NT2/D1 (cell line): ENCODE measurements at regions not wholly inside any gene's neighbourhood (a gene's known extent, or its start where the extent isn't known, plus 50 kb on each side); places are given as distances from the start of the nearest gene placed in this dataset.

ENCODE experiments used
- DNase-seq: peaks from one replicate; pipeline ENCODE4 v3.0.0-alpha.2; 2011; ENCODE audit warnings: low read depth, low spot score
- H3K27me3 ChIP-seq: 2 replicates; pipeline ENCODE4 v1.6.0; 2011; ENCODE audit warnings: mild to moderate bottlenecking; ENCODE audit not compliant: insufficient read length, insufficient read depth
- H3K36me3 ChIP-seq: 2 replicates; pipeline ENCODE4 v1.6.1; 2011; ENCODE audit warnings: mild to moderate bottlenecking, low read length, mixed read lengths; ENCODE audit not compliant: insufficient read depth, insufficient read length
- H3K4me1 ChIP-seq: 2 replicates; pipeline ENCODE4 v1.5.1; 2011; ENCODE audit not compliant: insufficient read depth, insufficient read length
- H3K4me3 ChIP-seq: 2 replicates; pipeline ENCODE4 v1.5.1; 2011; ENCODE audit warnings: low read depth; ENCODE audit not compliant: insufficient read length
- H3K9ac ChIP-seq: 2 replicates; pipeline ENCODE4 v1.6.0; 2011; ENCODE audit warnings: low read depth; ENCODE audit not compliant: insufficient read length
- H3K9me3 ChIP-seq: 2 replicates; pipeline ENCODE4 v1.5.1; 2011; ENCODE audit warnings: mild to moderate bottlenecking, low read length; ENCODE audit not compliant: insufficient read depth
- SUZ12 ChIP-seq: IDR thresholded peaks from 2 replicates; pipeline ENCODE4 v1.6.1; 2011; ENCODE audit not compliant: insufficient read length, insufficient read depth; ENCODE audit errors: extremely low read depth
- YY1 ChIP-seq: IDR thresholded peaks from 2 replicates; pipeline ENCODE4 v1.6.1; 2011; ENCODE audit not compliant: insufficient read length, insufficient read depth
- ZNF274 ChIP-seq: IDR thresholded peaks from 2 replicates; pipeline ENCODE4 v1.6.1; 2011; ENCODE audit warnings: mild to moderate bottlenecking, low read depth, low read length

DNA sequence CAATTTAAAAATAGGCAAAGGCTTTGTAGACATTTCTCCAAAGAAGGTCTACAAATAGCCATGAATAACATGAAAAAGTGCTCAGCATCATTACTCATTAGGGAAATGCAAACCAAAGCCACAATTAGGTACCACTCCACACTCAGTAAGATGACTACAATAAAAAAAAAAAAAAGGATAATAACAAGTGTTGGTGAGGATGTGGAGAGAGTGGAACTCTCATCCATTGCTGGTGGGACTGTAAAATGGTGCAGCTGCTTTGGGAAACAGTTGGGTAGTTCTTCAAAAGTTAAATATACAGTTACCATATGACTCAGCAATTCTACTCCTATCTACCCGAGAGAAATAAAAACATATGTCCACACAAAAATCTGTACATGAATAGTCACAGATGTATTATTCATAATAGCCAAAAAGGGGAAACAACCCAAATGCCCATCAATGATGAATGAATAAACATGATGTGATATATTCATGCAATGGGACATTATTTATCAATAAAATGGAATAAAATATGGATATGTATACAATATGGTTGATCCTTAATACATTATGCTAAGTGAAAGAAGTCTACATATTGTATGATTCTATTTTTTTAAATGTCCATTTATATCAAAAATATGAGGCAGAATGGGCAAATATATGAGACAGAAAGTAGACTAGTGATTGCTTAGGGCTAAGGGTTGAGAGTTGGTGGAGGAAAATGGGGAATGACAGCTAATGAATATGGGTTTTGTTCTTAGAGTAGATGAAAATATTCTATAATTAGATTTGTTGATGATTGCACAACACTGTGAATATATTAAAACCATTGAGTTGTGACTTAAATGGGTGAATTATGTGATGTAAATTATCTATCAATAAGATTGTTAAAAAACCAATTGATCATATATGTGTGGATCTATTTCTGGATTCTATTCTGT is 66.1 kb upstream of the SMAD3 start:
- DNase-seq, result no peak

DNA sequence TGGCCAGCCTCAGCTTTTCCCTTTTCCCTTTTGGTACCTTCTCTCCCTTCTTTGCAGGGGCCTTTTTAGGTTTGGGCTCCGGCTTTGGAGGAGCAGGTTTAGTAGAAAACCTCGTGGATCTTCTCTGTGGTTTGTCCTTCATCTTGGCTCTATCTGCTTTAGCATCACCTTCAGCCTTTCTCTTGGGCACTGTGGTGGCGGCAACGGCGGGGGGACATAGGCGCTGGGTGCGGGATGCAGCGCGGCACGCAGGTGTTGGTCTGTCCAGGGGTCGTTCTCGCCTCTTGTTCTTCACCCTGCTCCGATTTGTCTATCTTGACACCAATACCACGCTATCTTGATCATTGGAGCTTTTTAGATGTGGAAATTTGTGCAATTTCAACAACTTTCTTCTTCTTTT is 64.5 kb upstream of the SMAD3 start:
- Histone ChIP-seq H3K9ac (no peak overlapping the region), H3K4me1 (peaks cover 3% of the 10 kb centered on the region), H3K36me3 (no peaks in the 10 kb centered on the region), H3K4me3 (no peak overlapping the region), H3K27me3 (no peaks in the 10 kb centered on the region), H3K9me3 (no peaks in the 10 kb centered on the region)
- no peak for DNase-seq
- no peak for TF ChIP-seq ZNF274
- TF ChIP-seq YY1, result no peak
- no peak for TF ChIP-seq SUZ12

More for the DNA sequence above, 66.1 kb upstream of the SMAD3 start:
- TF ChIP-seq SUZ12, result no peak
- no peak for TF ChIP-seq ZNF274
- no peak for TF ChIP-seq YY1
- Histone ChIP-seq H3K4me3 (no peak overlapping the region), H3K9ac (no peak overlapping the region), H3K4me1 (no peaks in the 10 kb centered on the region), H3K9me3 (no peaks in the 10 kb centered on the region), H3K27me3 (no peaks in the 10 kb centered on the region), H3K36me3 (no peaks in the 10 kb centered on the region)

DNA sequence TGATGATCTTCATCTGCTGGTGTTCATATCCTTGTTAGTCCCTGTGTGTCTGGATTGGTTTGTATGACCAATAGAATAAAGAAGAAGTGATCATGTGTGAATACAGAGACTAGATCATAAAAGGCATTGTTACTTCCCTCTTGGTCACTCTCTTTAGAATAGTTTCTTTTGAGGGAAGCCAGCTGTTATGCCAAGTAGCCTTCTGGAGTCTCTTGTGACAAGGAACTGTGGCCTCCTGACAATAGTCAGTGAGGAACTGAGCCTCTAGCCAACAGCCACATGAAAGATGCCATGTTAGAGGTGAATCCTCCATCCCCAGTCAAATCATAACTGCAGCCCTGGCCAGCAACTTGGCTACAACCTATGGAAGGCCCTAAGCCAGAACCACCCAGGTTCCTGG is 63.0 kb upstream of the SMAD3 start:
- no peaks in the 10 kb centered on the region for H3K9me3 ChIP-seq
- no peaks in the 10 kb centered on the region for H3K36me3 ChIP-seq
- H3K4me3 ChIP-seq, result no peak overlapping the region
- TF ChIP-seq SUZ12 (no peak), ZNF274 (no peak), YY1 (no peak)
- DNase-seq, result no peak
- H3K4me1 ChIP-seq, result peaks cover 3% of the 10 kb centered on the region
- no peaks in the 10 kb centered on the region for H3K27me3 ChIP-seq
- no peak overlapping the region for H3K9ac ChIP-seq

DNA sequence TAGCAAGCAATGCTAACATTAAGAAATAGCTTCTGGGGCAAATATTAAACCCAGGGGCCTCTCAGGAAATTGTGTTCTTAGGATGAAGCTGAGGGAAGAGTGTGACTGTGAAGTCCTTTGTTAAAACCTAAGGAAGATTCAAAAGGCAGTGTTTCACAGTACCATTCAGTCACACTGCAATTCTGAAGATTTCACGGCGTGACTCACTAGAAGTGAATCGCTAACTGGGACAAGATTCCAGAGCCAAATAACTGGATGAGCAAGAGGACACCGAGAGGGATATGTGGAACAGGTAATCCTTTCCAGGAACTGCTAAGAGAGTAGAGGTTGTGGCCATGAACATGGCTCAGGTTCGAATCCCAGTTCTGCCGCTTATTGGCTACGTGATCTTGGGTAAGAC is 61.8 kb upstream of the SMAD3 start:
- Histone ChIP-seq H3K36me3 (no peaks in the 10 kb centered on the region), H3K27me3 (no peaks in the 10 kb centered on the region), H3K4me1 (peaks cover 3% of the 10 kb centered on the region), H3K4me3 (no peak overlapping the region), H3K9ac (no peak overlapping the region), H3K9me3 (no peaks in the 10 kb centered on the region)
- no peak for DNase-seq
- TF ChIP-seq YY1 (no peak), ZNF274 (no peak), SUZ12 (no peak)

DNA sequence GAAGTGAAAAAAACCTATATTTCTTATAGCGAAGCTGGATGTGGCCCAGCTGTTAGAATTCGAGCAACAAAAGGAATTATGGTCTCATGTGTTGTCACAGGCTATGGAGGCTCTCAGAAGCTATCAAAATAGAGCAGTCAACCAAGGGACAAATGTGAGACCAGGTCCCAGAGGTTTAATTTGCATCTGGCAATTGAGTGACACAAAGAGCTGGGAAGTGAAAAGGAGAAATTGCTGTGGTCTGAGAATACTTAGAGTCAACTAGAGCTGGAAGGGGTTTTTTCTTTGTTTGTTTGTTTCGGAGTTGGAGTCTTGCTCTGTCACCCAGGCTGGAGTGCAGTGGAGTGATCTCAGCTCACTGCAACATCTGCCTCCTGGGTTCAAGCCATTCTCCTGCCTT is 61.3 kb upstream of the SMAD3 start:
- TF ChIP-seq SUZ12, result no peak
- no peak for TF ChIP-seq YY1
- no peak for TF ChIP-seq ZNF274

DNA sequence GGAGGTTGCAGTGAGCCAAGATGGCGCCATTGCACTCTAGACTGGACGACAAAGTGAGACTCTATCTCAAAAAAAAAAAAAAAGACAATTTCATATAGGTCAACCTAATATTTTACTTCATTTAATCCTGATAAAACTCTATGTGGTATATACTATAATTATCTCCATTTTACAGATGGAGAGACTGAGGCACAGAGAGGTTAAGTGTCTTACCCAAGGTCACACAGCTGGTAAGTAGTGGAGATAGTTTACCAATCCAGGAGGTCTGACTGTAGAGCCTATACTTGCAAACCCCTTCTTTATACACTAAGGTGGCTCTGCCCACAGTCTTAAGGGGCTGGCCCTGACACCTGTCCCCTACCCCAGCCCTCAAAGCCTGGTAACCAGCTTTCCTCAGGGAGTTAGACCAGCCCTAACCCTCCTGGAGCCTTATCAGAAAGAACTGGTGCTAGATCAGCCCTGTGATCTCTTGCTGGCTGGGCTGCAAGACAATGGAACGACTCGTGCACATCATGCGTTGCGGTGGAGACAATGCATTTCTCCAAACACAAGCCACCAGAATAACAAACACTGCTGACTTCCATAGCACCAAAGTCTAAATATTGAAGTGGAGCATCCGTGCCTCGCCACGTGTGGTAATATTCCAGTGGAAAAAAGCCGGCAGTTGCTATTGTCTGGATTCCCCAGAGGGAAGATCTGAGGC is 60.0 kb upstream of the SMAD3 start:
- no peak overlapping the region for H3K9ac ChIP-seq
- H3K4me1 ChIP-seq, result peaks cover 3% of the 10 kb centered on the region
- H3K27me3 ChIP-seq, result no peaks in the 10 kb centered on the region
- H3K36me3 ChIP-seq, result no peaks in the 10 kb centered on the region
- TF ChIP-seq SUZ12 (no peak), YY1 (no peak), ZNF274 (no peak)
- H3K9me3 ChIP-seq, result no peaks in the 10 kb centered on the region
- DNase-seq, result no peak
- no peak overlapping the region for H3K4me3 ChIP-seq

More for the DNA sequence above, 61.3 kb upstream of the SMAD3 start:
- Histone ChIP-seq H3K4me3 (no peak overlapping the region), H3K9me3 (no peaks in the 10 kb centered on the region), H3K27me3 (no peaks in the 10 kb centered on the region), H3K4me1 (peaks cover 3% of the 10 kb centered on the region), H3K9ac (no peak overlapping the region), H3K36me3 (no peaks in the 10 kb centered on the region)
- no peak for DNase-seq

DNA sequence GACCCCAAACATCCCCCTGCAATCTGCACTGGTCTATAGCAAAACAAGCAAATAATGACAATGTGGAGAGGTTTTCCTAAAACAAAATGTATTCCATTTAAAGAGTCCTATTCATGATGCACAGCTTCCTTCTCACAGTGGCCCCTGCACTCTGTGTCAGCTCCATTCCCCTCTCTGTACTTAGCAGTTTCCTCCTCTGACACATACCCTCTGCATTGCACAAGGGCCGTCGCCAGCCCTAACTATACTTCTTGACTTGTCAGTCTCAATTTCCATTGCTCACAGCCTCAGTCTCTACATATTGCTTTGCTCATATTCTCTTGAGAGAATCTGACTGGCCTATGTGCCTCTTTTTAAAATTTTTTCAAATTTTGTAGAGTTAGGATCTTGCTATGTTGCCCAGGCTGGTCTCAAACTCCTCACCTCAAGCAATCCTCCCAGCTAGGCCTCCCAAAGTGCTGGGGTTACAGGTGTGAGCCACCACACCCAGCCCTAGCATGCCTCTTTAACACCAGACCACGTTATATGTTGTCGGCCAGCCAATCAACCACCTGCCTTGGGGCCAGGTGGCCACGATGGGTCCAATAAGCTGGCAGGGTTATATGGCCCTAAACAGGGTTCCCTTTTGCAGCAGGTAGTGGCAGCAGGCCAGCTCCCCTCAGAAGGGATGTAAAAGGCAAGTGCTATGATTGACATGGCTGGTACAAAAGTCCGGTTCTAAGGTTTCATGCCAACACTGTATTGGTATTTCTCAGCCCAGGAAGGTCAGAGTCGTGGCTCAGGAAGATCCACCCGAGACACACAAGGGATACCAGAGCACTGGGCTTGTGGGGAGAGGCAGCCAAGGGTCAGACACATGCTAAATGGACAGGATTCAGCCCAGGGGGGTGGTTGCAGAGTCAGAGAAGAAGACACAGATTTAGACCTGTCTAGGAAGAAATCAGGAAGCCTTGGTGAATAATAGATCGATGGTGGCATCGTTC is 59.0 kb upstream of the SMAD3 start:
- no peak for DNase-seq
- TF ChIP-seq ZNF274, result no peak
- peaks cover 3% of the 10 kb centered on the region for H3K4me1 ChIP-seq
- H3K9ac ChIP-seq, result no peak overlapping the region
- H3K36me3 ChIP-seq, result no peaks in the 10 kb centered on the region
- H3K9me3 ChIP-seq, result no peaks in the 10 kb centered on the region
- H3K4me3 ChIP-seq, result no peak overlapping the region
- H3K27me3 ChIP-seq, result no peaks in the 10 kb centered on the region
